H9 (cell line): ENCODE measurements at regions not wholly inside any gene's neighbourhood (a gene's known extent, or its start where the extent isn't known, plus 50 kb on each side); places are given as distances from the start of the nearest gene placed in this dataset.

Experiments
- DNase-seq: peaks from one replicate; pipeline ENCODE4 v3.0.0-alpha.2; 2017
- H2AFZ ChIP-seq: one replicate; pipeline ENCODE4 v1.6.1; 2013; ENCODE audit warnings: mild to moderate bottlenecking, low read length, control low read depth, moderate library complexity
- H2AK5ac ChIP-seq: 2 replicates; pipeline ENCODE4 v1.6.1; 2013; ENCODE audit warnings: low read length, control low read depth, mixed read lengths; ENCODE audit not compliant: insufficient read length
- H2BK120ac ChIP-seq: one replicate; pipeline ENCODE4 v1.6.1; 2013; ENCODE audit warnings: low read depth, mild to moderate bottlenecking, low read length, control low read depth, inconsistent platforms; ENCODE audit not compliant: poor library complexity, severe bottlenecking
- H2BK12ac ChIP-seq: 2 replicates; pipeline ENCODE4 v1.6.1; 2013; ENCODE audit warnings: low read length, control low read depth, mixed read lengths, low read depth; ENCODE audit not compliant: insufficient read length
- H2BK15ac ChIP-seq: 2 replicates; pipeline ENCODE4 v1.6.1; 2013; ENCODE audit warnings: low read depth, low read length, control low read depth
- H2BK20ac ChIP-seq: one replicate; pipeline ENCODE4 v1.6.1; 2013; ENCODE audit warnings: low read depth, mild to moderate bottlenecking, low read length, control low read depth, inconsistent platforms; ENCODE audit not compliant: poor library complexity, severe bottlenecking
- H2BK5ac ChIP-seq: 2 replicates; pipeline ENCODE4 v1.6.1; 2013; ENCODE audit warnings: low read length, control low read depth, mixed read lengths; ENCODE audit not compliant: insufficient read length
- H3K14ac ChIP-seq: 2 replicates; pipeline ENCODE4 v1.6.1; 2013; ENCODE audit warnings: low read length, control low read depth; ENCODE audit not compliant: insufficient read depth
- H3K18ac ChIP-seq: 2 replicates; pipeline ENCODE4 v1.6.1; 2013; ENCODE audit warnings: low read depth, mild to moderate bottlenecking, mixed read lengths, low read length, control low read depth; ENCODE audit not compliant: insufficient read length
- H3K23ac ChIP-seq: 2 replicates; pipeline ENCODE4 v1.6.1; 2013; ENCODE audit warnings: low read length, control low read depth, mixed read lengths, low read depth; ENCODE audit not compliant: insufficient read length
- H3K23me2 ChIP-seq: 2 replicates; pipeline ENCODE4 v1.6.1; 2013; ENCODE audit warnings: low read depth, mild to moderate bottlenecking, mixed read lengths, low read length, control low read depth; ENCODE audit not compliant: insufficient read length, poor library complexity, severe bottlenecking
- H3K27ac ChIP-seq: 2 replicates; pipeline ENCODE4 v1.5.1; 2013; ENCODE audit warnings: low read length, control low read depth, mixed read lengths, low read depth; ENCODE audit not compliant: insufficient read length
- H3K27me3 ChIP-seq: 2 replicates; pipeline ENCODE4 v1.6.1; 2013; ENCODE audit warnings: low read length, control low read depth, inconsistent platforms; ENCODE audit not compliant: insufficient read depth
- H3K4ac ChIP-seq: 2 replicates; pipeline ENCODE4 v1.6.1; 2013; ENCODE audit warnings: low read depth, mild to moderate bottlenecking, control low read depth, inconsistent platforms, low read length, moderate library complexity
- H3K4me1 ChIP-seq: 2 replicates; pipeline ENCODE4 v1.6.1; 2013; ENCODE audit warnings: low read length, control low read depth, inconsistent platforms; ENCODE audit not compliant: insufficient read depth
- H3K4me2 ChIP-seq: 2 replicates; pipeline ENCODE4 v1.6.1; 2013; ENCODE audit warnings: low read length, control low read depth, mixed read lengths; ENCODE audit not compliant: insufficient read length, insufficient read depth
- H3K56ac ChIP-seq: 2 replicates; pipeline ENCODE4 v1.6.1; 2013; ENCODE audit warnings: low read depth, mild to moderate bottlenecking, mixed read lengths, low read length, control low read depth; ENCODE audit not compliant: insufficient read length
- H3K79me1 ChIP-seq: 2 replicates; pipeline ENCODE4 v1.6.1; 2013; ENCODE audit warnings: low read depth, mild to moderate bottlenecking, moderate library complexity, low read length, control low read depth, inconsistent platforms; ENCODE audit not compliant: insufficient read depth, poor library complexity, severe bottlenecking
- H3K79me2 ChIP-seq: 2 replicates; pipeline ENCODE4 v1.6.1; 2013; ENCODE audit warnings: low read length, control low read depth, inconsistent platforms; ENCODE audit not compliant: insufficient read depth
- H3K9ac ChIP-seq: 2 replicates; pipeline ENCODE4 v1.6.1; 2013; ENCODE audit warnings: low read length, control low read depth, mixed read lengths; ENCODE audit not compliant: insufficient read length; ENCODE audit errors: extremely low read depth
- H3K9me3 ChIP-seq: one replicate; pipeline ENCODE4 v1.6.1; 2013; ENCODE audit warnings: low read depth, low read length, inconsistent platforms; ENCODE audit not compliant: control insufficient read depth
- H3T11ph ChIP-seq: one replicate; pipeline ENCODE4 v1.6.1; 2013; ENCODE audit warnings: mild to moderate bottlenecking, low read length, control low read depth, inconsistent platforms
- H4K20me1 ChIP-seq: one replicate; pipeline ENCODE4 v1.6.1; 2013; ENCODE audit not compliant: control insufficient read depth, insufficient read length, insufficient read depth
- H4K5ac ChIP-seq: 2 replicates; pipeline ENCODE4 v1.6.1; 2013; ENCODE audit warnings: low read depth, mild to moderate bottlenecking, mixed read lengths, low read length, control low read depth; ENCODE audit not compliant: insufficient read length
- H4K8ac ChIP-seq: replicated peaks from 2 replicates; pipeline ENCODE4 v1.6.1; 2013; ENCODE audit warnings: low read length, control low read depth, mixed read lengths, low read depth; ENCODE audit not compliant: insufficient read length
- H4K91ac ChIP-seq: 2 replicates; pipeline ENCODE4 v1.6.1; 2013; ENCODE audit warnings: low read depth, mild to moderate bottlenecking, moderate library complexity, mixed read lengths, low read length, control low read depth; ENCODE audit not compliant: insufficient read length
- H3K27ac Mint-ChIP-seq, 3 experiments: 2 replicates in 2 of 3; 3 replicates in 1 of 3; pipeline ENCODE4 v1.8.0; 2020 to 2021; ENCODE audit warnings: mixed read lengths in 3 of 3, mild to moderate bottlenecking in 1 of 3, moderate library complexity in 1 of 3
- H3K27me3 Mint-ChIP-seq: 2 replicates; pipeline ENCODE4 v1.8.0; 2021; ENCODE audit warnings: low read depth, mild to moderate bottlenecking, moderate library complexity, mixed read lengths
- H3K36me3 Mint-ChIP-seq, 3 experiments: 2 replicates in 2 of 3; 3 replicates in 1 of 3; pipeline ENCODE4 v1.8.0; 2020 to 2021; ENCODE audit warnings: low read depth in 3 of 3, mixed read lengths in 3 of 3; ENCODE audit not compliant: insufficient read depth in 1 of 3
- H3K4me1 Mint-ChIP-seq, 2 experiments: 2 replicates each; pipeline ENCODE4 v1.8.0; 2020; ENCODE audit warnings: mixed read lengths in 2 of 2
- H3K4me3 Mint-ChIP-seq, 2 experiments: 2 replicates in 1 of 2; 3 replicates in 1 of 2; pipeline ENCODE4 v1.8.0; 2020 to 2021; ENCODE audit warnings: mild to moderate bottlenecking in 2 of 2, mixed read lengths in 2 of 2, moderate library complexity in 1 of 2
- H3K9me3 Mint-ChIP-seq, 2 experiments: 2 replicates in 1 of 2; 3 replicates in 1 of 2; pipeline ENCODE4 v1.8.0; 2020; ENCODE audit warnings: mild to moderate bottlenecking in 2 of 2, mixed read lengths in 2 of 2, moderate library complexity in 1 of 2
- CTCF ChIP-seq: fragments of 200-600 bp; sonication (generic); conservative IDR thresholded peaks from 3 replicates; pipeline ENCODE4 v1.8.0; 2021; ENCODE audit warnings: antibody characterized with exemption, mild to moderate bottlenecking
- WGBS: extraction: QIAGEN DNeasy Blood & Tissue Kit; methylation state at CpG from one replicate; pipeline ENCODE4 v1.1.7; 2013; ENCODE audit warnings: missing lambda C conversion rate, low lambda C conversion rate, mixed read lengths; ENCODE audit not compliant: insufficient read length; ENCODE audit errors: extremely low coverage; 5-methylcytosine and 5-hydroxymethylcytosine counted together

GRCh38 chr2:129767346-129768035, 212.0 kb upstream of the RAB6C start:
- Histone ChIP-seq H3K4me2 (no peak overlapping the region), H3K79me1 (no peaks in the 10 kb centered on the region), H3T11ph (no peak overlapping the region), H2BK15ac (no peak overlapping the region), H3K9ac (no peak overlapping the region), H3K23me2 (no peaks in the 10 kb centered on the region), H3K9me3 (no peaks in the 10 kb centered on the region), H3K18ac (no peak overlapping the region), H4K8ac (no peak overlapping the region), H4K91ac (no peak overlapping the region), H2BK5ac (no peak overlapping the region), H4K5ac (no peak overlapping the region), H2BK20ac (no peak overlapping the region), H2BK12ac (no peak overlapping the region), H4K20me1 (no peaks in the 10 kb centered on the region), H3K4me1 (no peaks in the 10 kb centered on the region), H2AK5ac (no peak overlapping the region), H2AFZ (no peak overlapping the region), H2BK120ac (no peak overlapping the region), H3K27ac (no peak overlapping the region), H3K27me3 (no peaks in the 10 kb centered on the region), H3K56ac (no peak overlapping the region), H3K23ac (no peak overlapping the region), H3K79me2 (no peaks in the 10 kb centered on the region), H3K4ac (no peak overlapping the region), H3K14ac (no peak overlapping the region)
- DNase-seq, result no peak
- H3K27me3 Mint-ChIP-seq, result peaks cover 9% of the 10 kb centered on the region
- no peak overlapping the region for H3K27ac Mint-ChIP-seq
- H3K4me1 Mint-ChIP-seq, result peaks cover 2 to 11% of the 10 kb centered on the region in 2 experiments; a peak in 3 of 4 replicates
- H3K4me3 Mint-ChIP-seq, result no peak overlapping the region
- no CpG with 5 or more reads among the region's 22 CpGs for WGBS
- TF ChIP-seq CTCF, result no peak
- peaks cover 0 to 1% (median 0%) of the 10 kb centered on the region in 3 experiments; a peak in 1 of 7 replicates for H3K36me3 Mint-ChIP-seq
- peaks cover 0 to under 1% of the 10 kb centered on the region in 2 experiments; a peak in 1 of 5 replicates for H3K9me3 Mint-ChIP-seq
